ENCODE measurements at regions not wholly inside any gene's neighbourhood (a gene's known extent, or its start where the extent isn't known, plus 50 kb on each side); places are given as distances from the start of the nearest gene placed in this dataset.

- CTCF ChIA-PET: interaction anchor here (0.9 to 2.0 kb wide), 3 partner anchors 9 to 141 kb away, joined by 3 to 6 read pairs (median 3); no protein-coding TSS in a partner anchor
- Histone ChIP-seq H3K4me2 (no peak overlapping the region), H3K4me1 (no peaks in the 10 kb centered on the region), H3K9me3 (peaks cover 35% of the 10 kb centered on the region), H3K27ac (no peak overlapping the region), H3K4me3 (no peak overlapping the region)
- WGBS (ENCODE audit: missing lambda C conversion rate): 2% methylated on average over 4 of the region's 4 CpGs
- POLR2A ChIA-PET: no interaction called here
- no peak for DNase-seq (ENCODE audit: low read depth in 1 of 2, low spot score in 1 of 2)
- no peak for ATAC-seq
- FAIRE-seq: no peak
- no peak for TF ChIP-seq MYC (IDR thresholded peaks at IDR 0.05; ENCODE audit: borderline replicate concordance, low read length)
- TF ChIP-seq HES2 (IDR thresholded peaks at IDR 0.05): no peak
- no peak for TF ChIP-seq MAX (IDR thresholded peaks at IDR 0.05)
- no peak for TF ChIP-seq NR3C1 (IDR thresholded peaks at IDR 0.05)
- TF ChIP-seq ZNF302 (CRISPR knock-in tag; IDR thresholded peaks at IDR 0.05): no peak
- no peak for TF ChIP-seq FOSL2 (IDR thresholded peaks at IDR 0.05)
- TF ChIP-seq FOSL2 (CRISPR knock-in tag; IDR thresholded peaks at IDR 0.05): no peak
- TF ChIP-seq SMC3 (IDR thresholded peaks at IDR 0.05): no peak
- TF ChIP-seq ZFP36 (IDR thresholded peaks at IDR 0.05; ENCODE audit: borderline replicate concordance, partially characterized antibody): no peak
- no peak for TF ChIP-seq KDM5A (IDR thresholded peaks at IDR 0.05)
- TF ChIP-seq JUNB (IDR thresholded peaks at IDR 0.05): no peak
- no peak for TF ChIP-seq EP300 (IDR thresholded peaks at IDR 0.05)
- no peak for TF ChIP-seq ZSCAN20 (CRISPR knock-in tag; IDR thresholded peaks at IDR 0.05)
- no peak for TF ChIP-seq E2F6 (IDR thresholded peaks at IDR 0.05; ENCODE audit: borderline replicate concordance, low read depth)
- no peak for TF ChIP-seq RFX5 (IDR thresholded peaks at IDR 0.05)
- TF ChIP-seq EHMT2 (IDR thresholded peaks at IDR 0.05; ENCODE audit: low read depth): no peak
- no peak for TF ChIP-seq CHD2 (IDR thresholded peaks at IDR 0.05; ENCODE audit: low read length, partially characterized antibody)
- no peak for TF ChIP-seq EHF (CRISPR knock-in tag; IDR thresholded peaks at IDR 0.05)
- TF ChIP-seq USF2 (IDR thresholded peaks at IDR 0.05): no peak
- no peak for TF ChIP-seq GATA3 (IDR thresholded peaks at IDR 0.05; ENCODE audit: borderline replicate concordance)
- TF ChIP-seq CBX2 (IDR thresholded peaks at IDR 0.05; ENCODE audit: borderline replicate concordance, low read depth): no peak
These were observed 438.5 kb downstream of the ZNF536 start for GRCh38 chr19:30810726-30811125.

- ChIA-PET CTCF (interaction anchor here (1.1 to 2.0 kb wide), 3 partner anchors 11 to 1418 kb away, joined by 3 to 6 read pairs (median 3); no protein-coding TSS in a partner anchor), POLR2A (no interaction called here)
- no peak overlapping the region for H3K4me2 ChIP-seq
- H3K4me3 ChIP-seq: no peak overlapping the region
- H3K27ac ChIP-seq: no peak overlapping the region
- no peaks in the 10 kb centered on the region for H3K4me1 ChIP-seq
- ATAC-seq: no peak
- FAIRE-seq: no peak
- TF ChIP-seq POLR2AphosphoS2 (conservative IDR thresholded peaks at IDR 0.05; ENCODE audit: low read length): no peak
- no peak for TF ChIP-seq ZC3H11A (IDR thresholded peaks at IDR 0.05)
- TF ChIP-seq RFX5 (IDR thresholded peaks at IDR 0.05): no peak
- no peak for TF ChIP-seq EHMT2 (IDR thresholded peaks at IDR 0.05; ENCODE audit: low read depth)
- WGBS (ENCODE audit: missing lambda C conversion rate): 7% methylated on average over 3 of the region's 3 CpGs
- peaks cover 19% of the 10 kb centered on the region for H3K9me3 ChIP-seq
- no peak for DNase-seq (ENCODE audit: low read depth in 1 of 2, low spot score in 1 of 2)
These were observed 435.1 kb downstream of the ZNF536 start for GRCh38 chr19:30807278-30807677.

GRCh38 chr19:30806311-30806710 is 434.1 kb downstream of the ZNF536 start:
- TF ChIP-seq CEBPB (IDR thresholded peaks at IDR 0.05) (no peak), RFX5 (IDR thresholded peaks at IDR 0.05) (no peak), JUN (IDR thresholded peaks at IDR 0.05) (no peak), MAX (IDR thresholded peaks at IDR 0.05) (no peak), SREBF2 (IDR thresholded peaks at IDR 0.05) (no peak), FOSL2 (IDR thresholded peaks at IDR 0.05) (no peak), FOSL2 (CRISPR knock-in tag; IDR thresholded peaks at IDR 0.05) (no peak), EP300 (IDR thresholded peaks at IDR 0.05) (no peak), TFCP2L1 (CRISPR knock-in tag; IDR thresholded peaks at IDR 0.05) (no peak), MAFK (IDR thresholded peaks at IDR 0.05; ENCODE audit: partially characterized antibody) (no peak), ZNF302 (CRISPR knock-in tag; IDR thresholded peaks at IDR 0.05) (no peak), FOSB (CRISPR knock-in tag; IDR thresholded peaks at IDR 0.05) (no peak), CBX8 (IDR thresholded peaks at IDR 0.05) (no peak), HOXA7 (CRISPR knock-in tag; IDR thresholded peaks at IDR 0.05) (no peak), HEYL (CRISPR knock-in tag; IDR thresholded peaks at IDR 0.05) (no peak), GATA3 (IDR thresholded peaks at IDR 0.05; ENCODE audit: borderline replicate concordance) (no peak), RCOR1 (IDR thresholded peaks at IDR 0.05; ENCODE audit: low read depth, low read length) (no peak)
- ChIA-PET POLR2A (no interaction called here), CTCF (interaction anchor here (1.1 to 2.0 kb wide), 2 partner anchors 10 to 17 kb away, joined by 3 to 6 read pairs; no protein-coding TSS in a partner anchor)
- under 1% methylated on average over 3 of the region's 3 CpGs for WGBS (ENCODE audit: missing lambda C conversion rate)
- no peak overlapping the region for H3K27ac ChIP-seq
- H3K4me2 ChIP-seq: no peak overlapping the region
- ATAC-seq (no peak), DNase-seq (ENCODE audit: low read depth in 1 of 2, low spot score in 1 of 2) (no peak), FAIRE-seq (no peak)
- peaks cover 16% of the 10 kb centered on the region for H3K9me3 ChIP-seq
- H3K4me1 ChIP-seq: no peaks in the 10 kb centered on the region
- H3K4me3 ChIP-seq: no peak overlapping the region
